ACC112 (cell line): ENCODE measurements at regions not wholly inside any gene's neighbourhood (a gene's known extent, or its start where the extent isn't known, plus 50 kb on each side); places are given as distances from the start of the nearest gene placed in this dataset.
"Not testable (repeated sequence)": the region's sequence is repeated elsewhere in the genome, so short reads cannot be mapped to it uniquely, and the experiment has no call there.

Experiments
- H2AFZ ChIP-seq: fragments of 200-600 bp; sonication (generic); one replicate; pipeline ENCODE4 v1.6.0; 2017; ENCODE audit warnings: antibody characterized with exemption, low read length; ENCODE audit not compliant: unreplicated experiment
- H3K27ac ChIP-seq: fragments of 200-600 bp; sonication (generic); 2 replicates; pipeline ENCODE4 v1.5.1; 2014; ENCODE audit warnings: low read depth, mild to moderate bottlenecking, antibody characterized with exemption, low read length, moderate library complexity
- H3K27me3 ChIP-seq: fragments of 200-600 bp; sonication (generic); 2 replicates; pipeline ENCODE4 v1.6.1; 2014; ENCODE audit warnings: mild to moderate bottlenecking, antibody characterized with exemption, low read length, moderate library complexity, mixed read lengths; ENCODE audit not compliant: insufficient read depth
- H3K36me3 ChIP-seq: fragments of 200-600 bp; sonication (generic); 2 replicates; pipeline ENCODE4 v1.6.1; 2016; ENCODE audit warnings: mild to moderate bottlenecking, antibody characterized with exemption, low read length, moderate library complexity, mixed read lengths; ENCODE audit not compliant: insufficient read depth
- H3K4me1 ChIP-seq: fragments of 200-600 bp; sonication (generic); one replicate; pipeline ENCODE4 v1.6.1; 2016; ENCODE audit warnings: low read length, mixed read lengths; ENCODE audit not compliant: insufficient read depth, unreplicated experiment, control insufficient read depth
- H3K4me3 ChIP-seq: fragments of 200-600 bp; sonication (generic); 2 replicates; pipeline ENCODE4 v1.5.1; 2014; ENCODE audit warnings: mild to moderate bottlenecking, low read depth, low read length
- H3K79me2 ChIP-seq: fragments of 200-600 bp; sonication (generic); one replicate; pipeline ENCODE4 v1.6.0; 2016; ENCODE audit warnings: low read length; ENCODE audit not compliant: control insufficient read depth, unreplicated experiment, insufficient read depth

- Histone ChIP-seq H3K4me3 (no peak overlapping the region), H3K27me3 (peaks cover 20% of the 10 kb centered on the region; the same call in 1 of the 2 replicates), H3K27ac (no peak overlapping the region), H2AFZ (no peak overlapping the region), H3K79me2 (no peaks in the 10 kb centered on the region), H3K36me3 (no peaks in the 10 kb centered on the region), H3K4me1 (no peaks in the 10 kb centered on the region)
These were observed 83.1 kb downstream of the VPREB1 start for GRCh38 chr22:22327723-22328122.

GRCh38 chr22:22329792-22330191 is 85.2 kb downstream of the VPREB1 start:
- Histone ChIP-seq H3K27me3 (peaks cover 21% of the 10 kb centered on the region; the same call in 1 of the 2 replicates), H3K79me2 (no peaks in the 10 kb centered on the region), H3K27ac (no peak overlapping the region), H3K36me3 (no peaks in the 10 kb centered on the region), H2AFZ (no peak overlapping the region), H3K4me3 (no peak overlapping the region), H3K4me1 (no peaks in the 10 kb centered on the region)

- not testable (repeated sequence) for H3K36me3 ChIP-seq, H2AFZ ChIP-seq, H3K4me1 ChIP-seq, H3K79me2 ChIP-seq, H3K4me3 ChIP-seq, H3K27ac ChIP-seq
- H3K27me3 ChIP-seq, result peaks cover 54% of the 10 kb centered on the region
These were observed 91.1 kb downstream of the VPREB1 start for GRCh38 chr22:22335640-22336039.

GRCh38 chr22:22336333-22336732 is 91.7 kb downstream of the VPREB1 start:
- H3K79me2 ChIP-seq, H2AFZ ChIP-seq, H3K4me1 ChIP-seq, H3K27ac ChIP-seq, H3K36me3 ChIP-seq, H3K4me3 ChIP-seq: not testable (repeated sequence)
- peaks cover 61% of the 10 kb centered on the region for H3K27me3 ChIP-seq

- H3K79me2 ChIP-seq, H3K4me3 ChIP-seq, H3K4me1 ChIP-seq, H3K27ac ChIP-seq, H3K36me3 ChIP-seq, H2AFZ ChIP-seq: not testable (repeated sequence)
- peaks cover 59% of the 10 kb centered on the region for H3K27me3 ChIP-seq
These were observed 94.2 kb downstream of the VPREB1 start for GRCh38 chr22:22338778-22339177.

GRCh38 chr22:22341736-22342135 is 97.2 kb downstream of the VPREB1 start:
- no peaks in the 10 kb centered on the region for H3K4me1 ChIP-seq
- H2AFZ ChIP-seq, result no peak overlapping the region
- H3K79me2 ChIP-seq, result no peaks in the 10 kb centered on the region
- no peaks in the 10 kb centered on the region for H3K36me3 ChIP-seq
- H3K27ac ChIP-seq, result no peak overlapping the region
- H3K27me3 ChIP-seq, result peaks cover 59% of the 10 kb centered on the region
- no peak overlapping the region for H3K4me3 ChIP-seq

GRCh38 chr22:22342697-22343580 is 98.4 kb downstream of the VPREB1 start:
- Histone ChIP-seq H3K27me3 (peaks cover 51% of the 10 kb centered on the region), H3K4me3 (no peak overlapping the region), H2AFZ (no peak overlapping the region), H3K27ac (no peak overlapping the region), H3K36me3 (no peaks in the 10 kb centered on the region), H3K4me1 (no peaks in the 10 kb centered on the region), H3K79me2 (no peaks in the 10 kb centered on the region)

GRCh38 chr22:22343581-22344296 is 99.2 kb downstream of the VPREB1 start:
- Histone ChIP-seq H3K27ac (no peak overlapping the region), H3K4me3 (no peak overlapping the region), H3K36me3 (no peaks in the 10 kb centered on the region), H3K4me1 (no peaks in the 10 kb centered on the region), H3K27me3 (peaks cover 52% of the 10 kb centered on the region), H3K79me2 (no peaks in the 10 kb centered on the region), H2AFZ (no peak overlapping the region)

GRCh38 chr22:22344430-22344829 is 99.8 kb downstream of the VPREB1 start:
- H3K27me3 ChIP-seq, result peaks cover 53% of the 10 kb centered on the region
- H3K36me3 ChIP-seq, result no peaks in the 10 kb centered on the region
- no peaks in the 10 kb centered on the region for H3K79me2 ChIP-seq
- H2AFZ ChIP-seq, result no peak overlapping the region
- H3K27ac ChIP-seq, result no peak overlapping the region
- H3K4me3 ChIP-seq, result no peak overlapping the region
- no peaks in the 10 kb centered on the region for H3K4me1 ChIP-seq

- H3K79me2 ChIP-seq, result no peaks in the 10 kb centered on the region
- H3K27ac ChIP-seq, result no peak overlapping the region
- H3K4me1 ChIP-seq, result no peaks in the 10 kb centered on the region
- peaks cover 51% of the 10 kb centered on the region for H3K27me3 ChIP-seq
- no peak overlapping the region for H3K4me3 ChIP-seq
- H2AFZ ChIP-seq, result no peak overlapping the region
- no peaks in the 10 kb centered on the region for H3K36me3 ChIP-seq
These were observed 101.2 kb downstream of the VPREB1 start for GRCh38 chr22:22345781-22346180.
